NCI-H1417 (cell line): ENCODE measurements at regions not wholly inside any gene's neighbourhood (a gene's known extent, or its start where the extent isn't known, plus 50 kb on each side); places are given as distances from the start of the nearest gene placed in this dataset.
A peak's percentile ranks its signal among the peaks of the same experiment; 100 is the strongest.
"Not testable (repeated sequence)": the region's sequence is repeated elsewhere in the genome, so short reads cannot be mapped to it uniquely, and the experiment has no call there.

ENCODE experiments used
- DNase-seq, 3 experiments: peaks; one replicate each; lab custom pipeline; 2025; lab: John Stamatoyannopoulos, UW

- DNase-seq: no peak
Measured at GRCh38 chr12:87679251-87679650, 349.9 kb downstream of the C12orf50 start.

- no peak for DNase-seq
Measured at GRCh38 chr12:87678453-87678852, 350.7 kb downstream of the C12orf50 start.

GRCh38 chr12:87676731-87677130 lies 352.5 kb downstream of the C12orf50 start:
- DNase-seq: no peak

GRCh38 chr12:87671757-87672156 lies 357.4 kb downstream of the C12orf50 start:
- DNase-seq: no peak

GRCh38 chr12:87670448-87670847 lies 358.8 kb downstream of the C12orf50 start:
- peak in 2 of 3 experiments; percentile 12 to 38 for DNase-seq

- peak in 2 of 3 experiments; percentile 20 to 26 for DNase-seq
Measured at GRCh38 chr12:87667378-87667777, 361.8 kb downstream of the C12orf50 start.

GRCh38 chr12:87661786-87662377 lies 367.3 kb downstream of the C12orf50 start:
- peak in 1 of 3 experiments; percentile 47 for DNase-seq

GRCh38 chr12:87660987-87661774 lies 368.0 kb downstream of the C12orf50 start:
- no peak for DNase-seq

- no peak for DNase-seq
Measured at GRCh38 chr12:87660291-87660690, 368.9 kb downstream of the C12orf50 start.

GRCh38 chr12:87656311-87656710 lies 372.9 kb downstream of the C12orf50 start:
- DNase-seq: peak in 1 of 3 experiments; percentile 10

- no peak for DNase-seq
Measured at GRCh38 chr12:87651670-87652425, 377.4 kb downstream of the C12orf50 start.

GRCh38 chr12:87642245-87642644 lies 387.0 kb downstream of the C12orf50 start:
- no peak for DNase-seq

- DNase-seq: no peak
Measured at GRCh38 chr12:87618199-87618598, 411.0 kb downstream of the C12orf50 start.

- DNase-seq: no peak
Measured at GRCh38 chr12:87612996-87613395, 416.2 kb downstream of the C12orf50 start.

- DNase-seq: no peak
Measured at GRCh38 chr12:87608321-87608720, 420.9 kb downstream of the C12orf50 start.

- no peak for DNase-seq
Measured at GRCh38 chr12:87603727-87604126, 425.5 kb downstream of the C12orf50 start.

- no peak for DNase-seq
Measured at GRCh38 chr12:87599459-87599858, 429.7 kb downstream of the C12orf50 start.

GRCh38 chr12:87597114-87597513 lies 432.1 kb downstream of the C12orf50 start:
- DNase-seq: no peak

- no peak for DNase-seq
Measured at GRCh38 chr12:87596636-87597035, 432.6 kb downstream of the C12orf50 start.

GRCh38 chr12:87596134-87596533 lies 433.1 kb downstream of the C12orf50 start:
- no peak for DNase-seq

GRCh38 chr12:87585882-87586557 lies 443.2 kb downstream of the C12orf50 start:
- DNase-seq: no peak

- not testable (repeated sequence) for DNase-seq
Measured at GRCh38 chr12:87579091-87579490, 450.1 kb downstream of the C12orf50 start.
